ENCODE measurements at regions not wholly inside any gene's neighbourhood (a gene's known extent, or its start where the extent isn't known, plus 50 kb on each side); places are given as distances from the start of the nearest gene placed in this dataset.

- Histone ChIP-seq H3K4me1 (no peaks in the 10 kb centered on the region), H3K9ac (no peak overlapping the region), H3K79me2 (no peaks in the 10 kb centered on the region), H3K27ac (no peak overlapping the region), H2AFZ (no peak overlapping the region), H3K27me3 (ENCODE audit: control insufficient read depth, insufficient read depth, low read length) (no peaks in the 10 kb centered on the region), H3K9me3 (ENCODE audit: control insufficient read depth, low read length) (no peaks in the 10 kb centered on the region), H3K4me3 (ENCODE audit: low read depth, low read length) (no peak overlapping the region), H3K4me2 (ENCODE audit: low read length) (no peak overlapping the region), H3K36me3 (ENCODE audit: control insufficient read depth, insufficient read depth, low read length) (no peaks in the 10 kb centered on the region)
- TF ChIP-seq CTCF (IDR thresholded peaks at IDR 0.05) = no peak
Observed at GRCh38 chr20:23233341-23233740, 117.2 kb upstream of the NXT1 start.

- Histone ChIP-seq H3K27me3 (ENCODE audit: control insufficient read depth, insufficient read depth, low read length) (no peaks in the 10 kb centered on the region), H3K9me3 (ENCODE audit: control insufficient read depth, low read length) (no peaks in the 10 kb centered on the region), H3K27ac (no peak overlapping the region), H2AFZ (no peak overlapping the region), H3K79me2 (no peaks in the 10 kb centered on the region), H3K4me2 (ENCODE audit: low read length) (no peak overlapping the region), H3K36me3 (ENCODE audit: control insufficient read depth, insufficient read depth, low read length) (no peaks in the 10 kb centered on the region), H3K4me3 (ENCODE audit: low read depth, low read length) (no peak overlapping the region), H3K9ac (no peak overlapping the region), H3K4me1 (no peaks in the 10 kb centered on the region)
- no peak for TF ChIP-seq CTCF (IDR thresholded peaks at IDR 0.05)
Observed at GRCh38 chr20:23232679-23233308, 117.8 kb upstream of the NXT1 start.

GRCh38 chr20:23232219-23232581, 118.4 kb upstream of the NXT1 start:
- Histone ChIP-seq H3K9me3 (ENCODE audit: control insufficient read depth, low read length) (no peaks in the 10 kb centered on the region), H3K27me3 (ENCODE audit: control insufficient read depth, insufficient read depth, low read length) (no peaks in the 10 kb centered on the region)
- no peak for TF ChIP-seq CTCF (IDR thresholded peaks at IDR 0.05)

DNA sequence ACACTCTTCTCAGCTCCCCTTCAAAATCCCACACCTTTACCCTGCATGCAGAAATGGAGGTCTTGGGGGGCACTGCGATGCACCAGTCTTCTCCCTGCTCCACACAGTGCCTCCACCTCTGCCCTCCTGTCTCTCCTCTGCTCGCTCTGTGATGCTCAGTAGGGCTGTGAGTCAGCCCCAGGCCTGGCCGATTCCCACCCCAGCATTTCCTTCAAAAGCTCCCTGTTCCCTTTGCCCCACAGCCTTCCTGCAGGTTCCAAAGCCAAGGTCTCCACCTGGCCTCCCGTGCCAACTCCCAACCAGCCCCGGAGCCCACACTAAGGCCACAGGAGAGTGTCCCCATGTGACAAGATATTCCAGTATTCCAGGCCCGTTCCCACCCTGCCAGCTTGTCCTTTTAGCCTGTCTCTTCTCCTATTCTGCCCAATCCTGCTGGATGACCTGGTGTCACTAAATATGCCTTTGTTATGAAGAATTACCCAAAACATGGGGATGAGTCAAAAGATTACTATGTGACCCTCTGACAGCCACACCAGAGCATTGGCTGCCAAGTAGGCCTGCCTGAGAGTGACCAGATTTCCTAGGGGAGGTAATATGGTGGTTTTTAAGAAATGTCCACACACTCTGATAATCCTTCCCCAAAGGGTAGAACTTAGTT, 118.9 kb upstream of the NXT1 start:
- H3K36me3 ChIP-seq (ENCODE audit: control insufficient read depth, insufficient read depth, low read length) = no peaks in the 10 kb centered on the region
- no peaks in the 10 kb centered on the region for H3K27me3 ChIP-seq (ENCODE audit: control insufficient read depth, insufficient read depth, low read length)
- H3K4me2 ChIP-seq (ENCODE audit: low read length) = no peak overlapping the region
- no peak overlapping the region for H3K4me3 ChIP-seq (ENCODE audit: low read depth, low read length)
- H3K27ac ChIP-seq = no peak overlapping the region
- no peak for TF ChIP-seq CTCF (IDR thresholded peaks at IDR 0.05)
- no peaks in the 10 kb centered on the region for H3K79me2 ChIP-seq
- no peaks in the 10 kb centered on the region for H3K9me3 ChIP-seq (ENCODE audit: control insufficient read depth, low read length)
- no peak overlapping the region for H3K9ac ChIP-seq
- H3K4me1 ChIP-seq = no peaks in the 10 kb centered on the region
- no peak overlapping the region for H2AFZ ChIP-seq

More at GRCh38 chr20:23232219-23232581, 118.4 kb upstream of the NXT1 start:
- Histone ChIP-seq H3K36me3 (ENCODE audit: control insufficient read depth, insufficient read depth, low read length) (no peaks in the 10 kb centered on the region), H3K4me2 (ENCODE audit: low read length) (no peak overlapping the region), H3K27ac (no peak overlapping the region), H3K79me2 (no peaks in the 10 kb centered on the region), H3K4me3 (ENCODE audit: low read depth, low read length) (no peak overlapping the region), H3K4me1 (no peaks in the 10 kb centered on the region), H3K9ac (no peak overlapping the region), H2AFZ (no peak overlapping the region)
